Fibroblast of mammary gland (primary cell): ENCODE measurements at regions not wholly inside any gene's neighbourhood (a gene's known extent, or its start where the extent isn't known, plus 50 kb on each side); places are given as distances from the start of the nearest gene placed in this dataset.

Source experiments
- DNase-seq: peaks from one replicate; pipeline ENCODE4 v3.0.0-alpha.2; 2010; ENCODE audit warnings: low read depth
- H3K4me3 ChIP-seq: 2 replicates; pipeline ENCODE4 v1.5.1; 2011; ENCODE audit warnings: low read depth, mild to moderate bottlenecking, low read length, moderate library complexity; ENCODE audit not compliant: control insufficient read depth
- CTCF ChIP-seq: conservative IDR thresholded peaks from 2 replicates; pipeline ENCODE4 v1.5.1; 2011; ENCODE audit warnings: low read depth, low read length, inconsistent platforms; ENCODE audit not compliant: control insufficient read depth, insufficient read depth

DNA sequence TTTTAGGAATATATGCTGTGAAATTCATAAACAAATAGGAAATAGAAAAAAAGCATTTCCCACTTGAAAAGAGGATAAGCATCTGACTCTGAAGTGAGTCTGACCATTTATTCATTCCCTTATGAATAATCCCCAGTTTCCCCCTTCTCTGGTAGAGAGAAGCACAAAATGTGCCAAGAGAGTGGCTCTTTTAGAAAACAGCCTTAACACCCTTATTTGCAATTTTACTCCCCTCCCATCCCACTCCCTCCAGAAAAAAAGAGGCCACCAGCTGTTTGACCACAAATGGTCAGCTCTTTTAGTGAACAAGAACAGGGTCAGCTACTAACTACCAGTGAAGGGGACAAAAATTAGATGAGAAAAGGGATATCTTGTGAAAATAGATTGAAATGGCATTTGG lies 184.5 kb upstream of the ADAMTS9 start:
- TF ChIP-seq CTCF, result no peak
- DNase-seq, result no peak
- no peak overlapping the region for H3K4me3 ChIP-seq

DNA sequence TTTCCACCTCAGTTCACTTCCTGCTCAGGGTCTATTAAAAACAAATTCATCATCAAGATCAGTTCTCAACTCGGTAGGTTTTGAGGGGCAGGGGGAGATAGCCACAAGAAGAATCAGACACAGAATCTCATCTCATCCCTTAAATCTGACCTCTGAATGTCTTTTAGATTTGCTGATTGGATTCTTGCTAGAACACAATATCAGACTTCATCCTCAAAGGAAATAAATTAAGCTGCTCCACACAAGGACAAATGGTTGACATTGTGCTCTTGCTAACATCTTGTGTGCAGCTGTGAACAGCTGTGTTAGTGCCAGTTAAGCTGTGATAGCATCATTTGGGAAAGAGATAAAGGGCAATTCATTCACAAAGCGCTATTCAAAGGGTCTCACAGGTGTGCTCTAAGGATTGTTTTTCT lies 184.0 kb upstream of the ADAMTS9 start:
- DNase-seq, result no peak
- H3K4me3 ChIP-seq, result no peak overlapping the region
- no peak for TF ChIP-seq CTCF

- TF ChIP-seq CTCF, result no peak
- H3K4me3 ChIP-seq, result no peak overlapping the region
- DNase-seq, result no peak
These were observed 183.3 kb upstream of the ADAMTS9 start for GRCh38 chr3:64870876-64871646.

DNA sequence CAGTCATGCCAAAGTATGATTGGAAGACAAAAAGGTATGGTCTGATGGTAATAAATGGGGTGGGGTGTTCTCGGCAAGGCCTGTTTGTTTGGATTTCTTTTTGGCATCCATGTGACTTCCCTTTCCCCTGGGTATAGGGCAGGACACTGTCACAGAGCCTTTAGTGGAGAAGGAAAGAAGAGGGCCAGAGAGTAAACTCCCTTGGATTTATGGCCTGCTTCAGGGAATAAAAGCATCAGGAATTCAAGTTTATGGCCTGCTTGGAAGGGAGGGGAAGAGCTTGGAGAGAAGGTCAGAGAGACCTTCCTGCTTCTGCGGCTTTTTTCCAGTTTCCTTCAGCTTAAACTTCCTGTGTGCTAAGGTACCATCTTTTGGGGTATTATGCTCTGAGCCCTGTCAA lies 179.4 kb upstream of the ADAMTS9 start:
- no peak for DNase-seq
- no peak for TF ChIP-seq CTCF
- H3K4me3 ChIP-seq, result no peak overlapping the region

GRCh38 chr3:64865839-64866570 lies 178.2 kb upstream of the ADAMTS9 start:
- no peak for DNase-seq
- TF ChIP-seq CTCF, result no peak
- no peak overlapping the region for H3K4me3 ChIP-seq

GRCh38 chr3:64863226-64864212 lies 175.7 kb upstream of the ADAMTS9 start:
- no peak for DNase-seq
- TF ChIP-seq CTCF, result no peak
- no peak overlapping the region for H3K4me3 ChIP-seq
